Astrocyte (in vitro differentiated cells and primary cell): ENCODE measurements at regions not wholly inside any gene's neighbourhood (a gene's known extent, or its start where the extent isn't known, plus 50 kb on each side); places are given as distances from the start of the nearest gene placed in this dataset.

ENCODE experiments used
- CTCF ChIP-seq: IDR thresholded peaks from 2 replicates; pipeline ENCODE4 v1.5.1; 2011; ENCODE audit warnings: low read depth, mild to moderate bottlenecking, inconsistent platforms, low read length, moderate library complexity; ENCODE audit not compliant: insufficient read depth
- EZH2 ChIP-seq: IDR thresholded peaks from 2 replicates; pipeline ENCODE4 v1.6.1; 2012; ENCODE audit warnings: mild to moderate bottlenecking, low read length, inconsistent platforms; ENCODE audit not compliant: insufficient read depth

DNA sequence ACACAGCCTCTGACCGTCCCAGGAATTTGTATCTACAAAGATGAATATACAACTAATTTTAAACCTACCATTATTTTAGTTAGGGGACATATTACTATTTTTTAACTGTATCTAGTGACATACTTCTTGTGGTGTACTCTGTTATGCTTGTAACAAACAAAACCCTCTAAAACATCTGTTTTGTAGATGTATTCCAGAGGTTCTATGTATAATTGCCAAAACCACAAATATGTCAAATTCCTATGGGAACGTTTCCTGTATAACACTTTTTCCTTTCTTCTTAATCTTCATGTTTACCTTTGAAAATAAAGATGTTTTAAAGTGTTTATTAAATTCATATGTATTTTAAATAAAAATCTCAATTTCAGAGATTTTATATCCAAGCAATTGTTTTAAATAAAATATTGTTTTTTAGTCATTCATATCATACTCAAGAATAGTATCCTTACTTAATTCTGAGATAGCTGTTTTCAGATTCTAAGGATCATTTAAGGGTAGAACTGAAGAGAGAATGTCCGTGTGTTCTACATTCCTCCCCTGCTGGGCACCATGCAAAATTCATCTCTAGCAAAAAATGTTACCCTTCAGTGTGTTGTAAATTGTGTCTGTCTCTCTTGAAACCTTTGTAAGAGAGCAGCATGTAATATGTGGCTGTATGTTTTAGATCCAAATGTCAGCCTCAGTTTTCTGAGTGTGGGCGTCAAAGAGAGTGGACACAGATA lies 1327.7 kb downstream of the EFNB2 start:
- no peak for TF ChIP-seq CTCF
- no peak for TF ChIP-seq EZH2
